Ishikawa (cell line): ENCODE measurements at regions not wholly inside any gene's neighbourhood (a gene's known extent, or its start where the extent isn't known, plus 50 kb on each side); places are given as distances from the start of the nearest gene placed in this dataset.

Source experiments
- CEBPB ChIP-seq: IDR thresholded peaks from 2 replicates; pipeline ENCODE4 v1.6.1; 2012
- CREB1 ChIP-seq: IDR thresholded peaks from 2 replicates; pipeline ENCODE4 v1.6.1; 2012; ENCODE audit warnings: low read depth
- EGR1 ChIP-seq: IDR thresholded peaks from 2 replicates; pipeline ENCODE4 v1.6.1; 2012
- EP300 ChIP-seq: IDR thresholded peaks from 2 replicates; pipeline ENCODE4 v1.6.1; 2012; ENCODE audit warnings: borderline replicate concordance
- FOXM1 ChIP-seq: IDR thresholded peaks from 2 replicates; pipeline ENCODE4 v1.6.1; 2012; ENCODE audit warnings: low read depth, borderline replicate concordance
- MAX ChIP-seq: IDR thresholded peaks from 2 replicates; pipeline ENCODE4 v1.6.1; 2012
- NFIC ChIP-seq: IDR thresholded peaks from 2 replicates; pipeline ENCODE4 v1.6.1; 2012
- RAD21 ChIP-seq: IDR thresholded peaks from 2 replicates; pipeline ENCODE4 v1.6.1; 2012; ENCODE audit warnings: low read depth
- REST ChIP-seq: IDR thresholded peaks from 2 replicates; pipeline ENCODE4 v1.6.1; 2012; ENCODE audit warnings: low read depth, mild to moderate bottlenecking
- TAF1 ChIP-seq: IDR thresholded peaks from 2 replicates; pipeline ENCODE4 v1.6.1; 2012; ENCODE audit warnings: low read depth, mild to moderate bottlenecking
- TCF12 ChIP-seq: IDR thresholded peaks from 2 replicates; pipeline ENCODE4 v1.6.1; 2012; ENCODE audit warnings: low read depth
- TEAD4 ChIP-seq: IDR thresholded peaks from 2 replicates; pipeline ENCODE4 v1.6.1; 2012
- USF1 ChIP-seq: IDR thresholded peaks from 2 replicates; pipeline ENCODE4 v1.6.1; 2012
- YY1 ChIP-seq: IDR thresholded peaks from 2 replicates; pipeline ENCODE4 v1.6.1; 2012; ENCODE audit warnings: low read depth
- ZBTB7A ChIP-seq: IDR thresholded peaks from 2 replicates; pipeline ENCODE4 v1.6.1; 2012; ENCODE audit warnings: low read depth

GRCh38 chr3:191952609-191953008 lies 491.6 kb downstream of the PYDC2 start:
- TF ChIP-seq YY1: no peak
- TF ChIP-seq RAD21: no peak
- TF ChIP-seq TAF1: no peak
- TF ChIP-seq CEBPB: no peak
- TF ChIP-seq EP300: no peak
- TF ChIP-seq USF1: no peak
- no peak for TF ChIP-seq CREB1
- no peak for TF ChIP-seq EGR1
- TF ChIP-seq TCF12: no peak
- TF ChIP-seq TEAD4: no peak
- TF ChIP-seq ZBTB7A: no peak

- TF ChIP-seq TEAD4 (no peak), REST (no peak), EP300 (no peak), USF1 (no peak), FOXM1 (no peak), TAF1 (no peak), EGR1 (no peak), YY1 (no peak), RAD21 (no peak)
Measured at GRCh38 chr3:191958980-191959671, 498.2 kb downstream of the PYDC2 start.

GRCh38 chr3:191959876-191960413 lies 499.0 kb downstream of the PYDC2 start:
- no peak for TF ChIP-seq EP300
- TF ChIP-seq FOXM1: no peak
- no peak for TF ChIP-seq MAX
- TF ChIP-seq ZBTB7A: no peak
- TF ChIP-seq RAD21: no peak

GRCh38 chr3:191961022-191961421 lies 500.1 kb downstream of the PYDC2 start:
- TF ChIP-seq ZBTB7A (no peak), TCF12 (no peak), CEBPB (no peak), TAF1 (no peak), CREB1 (no peak), REST (no peak), FOXM1 (no peak), EGR1 (no peak), YY1 (no peak), RAD21 (no peak), EP300 (no peak)

- TF ChIP-seq EP300 (no peak), NFIC (no peak), YY1 (no peak), TAF1 (no peak), USF1 (no peak), TCF12 (no peak), RAD21 (no peak), MAX (no peak), FOXM1 (no peak), CEBPB (no peak), ZBTB7A (no peak), EGR1 (no peak), TEAD4 (no peak)
Measured at GRCh38 chr3:191961529-191961928, 500.6 kb downstream of the PYDC2 start.

- TF ChIP-seq ZBTB7A: no peak
- TF ChIP-seq TCF12: no peak
- TF ChIP-seq EP300: no peak
- no peak for TF ChIP-seq NFIC
- no peak for TF ChIP-seq RAD21
- TF ChIP-seq EGR1: no peak
- TF ChIP-seq TEAD4: no peak
- no peak for TF ChIP-seq FOXM1
- TF ChIP-seq MAX: no peak
- no peak for TF ChIP-seq USF1
Measured at GRCh38 chr3:191962324-191962723, 501.4 kb downstream of the PYDC2 start.
